ENCODE measurements at regions not wholly inside any gene's neighbourhood (a gene's known extent, or its start where the extent isn't known, plus 50 kb on each side); places are given as distances from the start of the nearest gene placed in this dataset.
A peak's percentile ranks its signal among the peaks of the same experiment; 100 is the strongest.

GRCh38 chr10:62580396-62580795 is 206.2 kb downstream of the ZNF365 start:
- TF ChIP-seq TAF1 (IDR thresholded peaks at IDR 0.05; ENCODE audit: low read depth, low read length) (no peak), POU2F2 (IDR thresholded peaks at IDR 0.05; ENCODE audit: low read depth, low read length) (no peak), PAX5 (IDR thresholded peaks at IDR 0.05; ENCODE audit: insufficient read depth, low read length, severe bottlenecking) (no peak), POLR2A (IDR thresholded peaks at IDR 0.05; ENCODE audit: low read depth, low read length) (no peak)
- FAIRE-seq (no peak), DNase-seq (ENCODE audit: insufficient read length, low spot score) (no peak)

- TF ChIP-seq PAX5 (IDR thresholded peaks at IDR 0.05; ENCODE audit: insufficient read depth, low read length, severe bottlenecking) (no peak), POLR2AphosphoS5 (IDR thresholded peaks at IDR 0.05; ENCODE audit: low read depth, low read length) (no peak), SPI1 (IDR thresholded peaks at IDR 0.05; ENCODE audit: low read depth, low read length) (no peak), POLR2A (IDR thresholded peaks at IDR 0.05; ENCODE audit: low read depth, low read length) (no peak), TAF1 (IDR thresholded peaks at IDR 0.05; ENCODE audit: low read depth, low read length) (no peak), POU2F2 (IDR thresholded peaks at IDR 0.05; ENCODE audit: low read depth, low read length) (no peak)
- DNase-seq (ENCODE audit: insufficient read length, low spot score): no peak
- FAIRE-seq: no peak
These were observed 207.2 kb downstream of the ZNF365 start for GRCh38 chr10:62581351-62581750.

- DNase-seq (ENCODE audit: insufficient read length, low spot score) (no peak), FAIRE-seq (no peak)
These were observed 208.0 kb downstream of the ZNF365 start for GRCh38 chr10:62582101-62582705.

GRCh38 chr10:62582804-62583208 is 208.6 kb downstream of the ZNF365 start:
- TF ChIP-seq TAF1 (IDR thresholded peaks at IDR 0.05; ENCODE audit: low read depth, low read length) (no peak), POLR2A (IDR thresholded peaks at IDR 0.05; ENCODE audit: low read depth, low read length) (no peak), POLR2AphosphoS5 (IDR thresholded peaks at IDR 0.05; ENCODE audit: low read depth, low read length) (no peak), POU2F2 (IDR thresholded peaks at IDR 0.05; ENCODE audit: low read depth, low read length) (no peak), PAX5 (IDR thresholded peaks at IDR 0.05; ENCODE audit: insufficient read depth, low read length, severe bottlenecking) (no peak), SPI1 (IDR thresholded peaks at IDR 0.05; ENCODE audit: low read depth, low read length) (no peak)
- FAIRE-seq: no peak
- DNase-seq (ENCODE audit: insufficient read length, low spot score): no peak

More at GRCh38 chr10:62582101-62582705, 208.0 kb downstream of the ZNF365 start:
- TF ChIP-seq PAX5 (IDR thresholded peaks at IDR 0.05; ENCODE audit: insufficient read depth, low read length, severe bottlenecking): no peak
- TF ChIP-seq POLR2AphosphoS5 (IDR thresholded peaks at IDR 0.05; ENCODE audit: low read depth, low read length): no peak
- no peak for TF ChIP-seq POU2F2 (IDR thresholded peaks at IDR 0.05; ENCODE audit: low read depth, low read length)
- TF ChIP-seq POLR2A (IDR thresholded peaks at IDR 0.05; ENCODE audit: low read depth, low read length): no peak
- TF ChIP-seq TAF1 (IDR thresholded peaks at IDR 0.05; ENCODE audit: low read depth, low read length): no peak
- TF ChIP-seq SPI1 (IDR thresholded peaks at IDR 0.05; ENCODE audit: low read depth, low read length): no peak

GRCh38 chr10:62583876-62584615 is 209.9 kb downstream of the ZNF365 start:
- TF ChIP-seq TAF1 (IDR thresholded peaks at IDR 0.05; ENCODE audit: low read depth, low read length) (no peak), POLR2AphosphoS5 (IDR thresholded peaks at IDR 0.05; ENCODE audit: low read depth, low read length) (no peak), PAX5 (IDR thresholded peaks at IDR 0.05; ENCODE audit: insufficient read depth, low read length, severe bottlenecking) (no peak), POLR2A (IDR thresholded peaks at IDR 0.05; ENCODE audit: low read depth, low read length) (no peak), POU2F2 (IDR thresholded peaks at IDR 0.05; ENCODE audit: low read depth, low read length) (peak; percentile 31; the same call in 1 of the 2 replicates)
- DNase-seq (ENCODE audit: insufficient read length, low spot score) (no peak), FAIRE-seq (no peak)

- DNase-seq (ENCODE audit: insufficient read length, low spot score): no peak
- no peak for TF ChIP-seq SPI1 (IDR thresholded peaks at IDR 0.05; ENCODE audit: low read depth, low read length)
- FAIRE-seq: no peak
These were observed 210.6 kb downstream of the ZNF365 start for GRCh38 chr10:62584731-62585130.

- no peak for DNase-seq (ENCODE audit: insufficient read length, low spot score)
- no peak for FAIRE-seq
- TF ChIP-seq POLR2AphosphoS5 (IDR thresholded peaks at IDR 0.05; ENCODE audit: low read depth, low read length): no peak
- no peak for TF ChIP-seq SPI1 (IDR thresholded peaks at IDR 0.05; ENCODE audit: low read depth, low read length)
- no peak for TF ChIP-seq TAF1 (IDR thresholded peaks at IDR 0.05; ENCODE audit: low read depth, low read length)
- TF ChIP-seq PAX5 (IDR thresholded peaks at IDR 0.05; ENCODE audit: insufficient read depth, low read length, severe bottlenecking): no peak
- no peak for TF ChIP-seq POU2F2 (IDR thresholded peaks at IDR 0.05; ENCODE audit: low read depth, low read length)
- TF ChIP-seq POLR2A (IDR thresholded peaks at IDR 0.05; ENCODE audit: low read depth, low read length): no peak
These were observed 211.1 kb downstream of the ZNF365 start for GRCh38 chr10:62585211-62585775.

GRCh38 chr10:62587011-62587410 is 212.8 kb downstream of the ZNF365 start:
- DNase-seq (ENCODE audit: insufficient read length, low spot score) (no peak), FAIRE-seq (no peak)
- TF ChIP-seq TAF1 (IDR thresholded peaks at IDR 0.05; ENCODE audit: low read depth, low read length): no peak
- no peak for TF ChIP-seq POU2F2 (IDR thresholded peaks at IDR 0.05; ENCODE audit: low read depth, low read length)
- no peak for TF ChIP-seq POLR2AphosphoS5 (IDR thresholded peaks at IDR 0.05; ENCODE audit: low read depth, low read length)
- no peak for TF ChIP-seq POLR2A (IDR thresholded peaks at IDR 0.05; ENCODE audit: low read depth, low read length)
- TF ChIP-seq SPI1 (IDR thresholded peaks at IDR 0.05; ENCODE audit: low read depth, low read length): no peak

- FAIRE-seq (no peak), DNase-seq (ENCODE audit: insufficient read length, low spot score) (no peak)
- TF ChIP-seq PAX5 (IDR thresholded peaks at IDR 0.05; ENCODE audit: insufficient read depth, low read length, severe bottlenecking): no peak
- no peak for TF ChIP-seq POLR2AphosphoS5 (IDR thresholded peaks at IDR 0.05; ENCODE audit: low read depth, low read length)
- TF ChIP-seq POU2F2 (IDR thresholded peaks at IDR 0.05; ENCODE audit: low read depth, low read length): no peak
These were observed 213.9 kb downstream of the ZNF365 start for GRCh38 chr10:62588116-62588515.

- no peak for TF ChIP-seq POU2F2 (IDR thresholded peaks at IDR 0.05; ENCODE audit: low read depth, low read length)
- FAIRE-seq: no peak
- no peak for DNase-seq (ENCODE audit: insufficient read length, low spot score)
These were observed 214.8 kb upstream of the ADO start for GRCh38 chr10:62589689-62590088.

All from GM12891 (cell line).